CD14-positive monocyte (primary cell): ENCODE measurements at regions not wholly inside any gene's neighbourhood (a gene's known extent, or its start where the extent isn't known, plus 50 kb on each side); places are given as distances from the start of the nearest gene placed in this dataset.

Experiments
- DNase-seq, 3 donors: peaks; one replicate each; pipeline ENCODE4 v3.0.0-alpha.2; 2011 to 2022
- H2AFZ ChIP-seq: 2 replicates; pipeline ENCODE4 v1.6.0; 2012; ENCODE audit warnings: mild to moderate bottlenecking, low read depth, low read length, inconsistent platforms; ENCODE audit not compliant: insufficient read depth, poor library complexity, severe bottlenecking
- H3K27ac ChIP-seq, 2 donors: 1 replicate in 1 of 2; 2 replicates in 1 of 2; pipeline ENCODE4 v1.5.1; 2012 to 2013; ENCODE audit warnings: low read length in 2 of 2, control low read depth in 1 of 2, inconsistent platforms in 1 of 2, low read depth in 1 of 2, mild to moderate bottlenecking in 1 of 2
- H3K27me3 ChIP-seq, 2 donors: one replicate each; pipeline versions ENCODE4 v1.6.0 to v1.6.1; 2011 to 2013; ENCODE audit warnings: low read length in 2 of 2; ENCODE audit not compliant: control insufficient read depth in 2 of 2, insufficient read depth in 2 of 2
- H3K36me3 ChIP-seq, 2 donors: replicated peaks in 1 of 2; 1 replicate in 1 of 2; 2 replicates in 1 of 2; pipeline versions ENCODE4 v1.5.1 to v1.6.1; 2012 to 2013; ENCODE audit warnings: low read length in 2 of 2, control low read depth in 1 of 2, inconsistent platforms in 1 of 2, mild to moderate bottlenecking in 1 of 2; ENCODE audit not compliant: insufficient read depth in 2 of 2, control insufficient read depth in 1 of 2
- H3K4me1 ChIP-seq, 2 donors: 1 replicate in 1 of 2; 2 replicates in 1 of 2; pipeline versions ENCODE4 v1.5.1 to v1.6.1; 2012 to 2013; ENCODE audit warnings: low read length in 2 of 2, control low read depth in 1 of 2, inconsistent platforms in 1 of 2, mild to moderate bottlenecking in 1 of 2, moderate library complexity in 1 of 2; ENCODE audit not compliant: insufficient read depth in 2 of 2, control insufficient read depth in 1 of 2
- H3K4me2 ChIP-seq: replicated peaks from 2 replicates; pipeline ENCODE3; 2012; ENCODE audit warnings: low read length, moderate library complexity, mild to moderate bottlenecking; ENCODE audit not compliant: poor library complexity, severe bottlenecking; ENCODE audit errors: extremely low read depth
- H3K4me3 ChIP-seq, 3 experiments: fragments of 200-600 bp in 1 of 3; sonication (generic) in 1 of 3; replicated peaks in 1 of 3; 1 replicate in 2 of 3; 2 replicates in 1 of 3; pipeline ENCODE4 v1.5.1; 2011 to 2013; ENCODE audit warnings: low read length in 3 of 3, mild to moderate bottlenecking in 3 of 3, control low read depth in 2 of 3, low read depth in 2 of 3, inconsistent platforms in 1 of 3, moderate library complexity in 1 of 3
- H3K79me2 ChIP-seq: 2 replicates; pipeline ENCODE4 v1.6.0; 2012; ENCODE audit warnings: mild to moderate bottlenecking, control low read depth, inconsistent platforms, low read length, moderate library complexity; ENCODE audit not compliant: insufficient read depth
- H3K9ac ChIP-seq: 2 replicates; pipeline ENCODE4 v1.6.0; 2017; ENCODE audit warnings: low read length, mild to moderate bottlenecking; ENCODE audit not compliant: insufficient read depth, poor library complexity, severe bottlenecking
- H3K9me3 ChIP-seq, 2 donors: replicated peaks in 1 of 2; 1 replicate in 1 of 2; 2 replicates in 1 of 2; pipeline versions ENCODE4 v1.5.1 to v1.6.1; 2012 to 2013; ENCODE audit warnings: low read length in 2 of 2, control low read depth in 1 of 2; ENCODE audit not compliant: control insufficient read depth in 1 of 2, insufficient read depth in 1 of 2
- H4K20me1 ChIP-seq: 2 replicates; pipeline ENCODE4 v1.6.0; 2012; ENCODE audit warnings: mild to moderate bottlenecking, low read length, control low read depth, moderate library complexity; ENCODE audit not compliant: insufficient read depth
- H3K27ac Mint-ChIP-seq, 7 donors: one replicate each; pipeline ENCODE4 v1.8.0; 2020; ENCODE audit warnings: mild to moderate bottlenecking in 7 of 7, mixed read lengths in 7 of 7, moderate library complexity in 6 of 7, inconsistent platforms in 2 of 7
- H3K27me3 Mint-ChIP-seq, 3 donors: one replicate each; pipeline ENCODE4 v1.8.0; 2021 to 2022; ENCODE audit warnings: low read depth in 3 of 3, mild to moderate bottlenecking in 3 of 3, mixed read lengths in 3 of 3, moderate library complexity in 3 of 3, inconsistent platforms in 1 of 3
- H3K36me3 Mint-ChIP-seq, 2 donors: one replicate each; pipeline ENCODE4 v1.8.0; 2020; ENCODE audit warnings: mixed read lengths in 2 of 2, inconsistent platforms in 1 of 2, mild to moderate bottlenecking in 1 of 2
- H3K4me1 Mint-ChIP-seq: one replicate; pipeline ENCODE4 v1.8.0; 2020; ENCODE audit warnings: mild to moderate bottlenecking, mixed read lengths
- H3K4me3 Mint-ChIP-seq, 2 donors: one replicate each; pipeline ENCODE4 v1.8.0; 2020; ENCODE audit warnings: mild to moderate bottlenecking in 2 of 2, mixed read lengths in 2 of 2, moderate library complexity in 1 of 2
- H3K9me3 Mint-ChIP-seq, 7 donors: one replicate each; pipeline ENCODE4 v1.8.0; 2020 to 2022; ENCODE audit warnings: mixed read lengths in 7 of 7, mild to moderate bottlenecking in 6 of 7, moderate library complexity in 6 of 7, inconsistent platforms in 2 of 7
- WGBS: methylation state at CpG from one replicate; pipeline ENCODE4 v1.1.5; 2013; ENCODE audit warnings: missing lambda C conversion rate; ENCODE audit not compliant: insufficient coverage; 5-methylcytosine and 5-hydroxymethylcytosine counted together
- intact Hi-C, 2 donors: fragments of 100-400 bp; cut with micrococcal nuclease; formaldehyde crosslinking; loops; one replicate each; pipeline versions ENCODE4 v1.15.0 to v1.15.1; 2023
- TF ChIP-seq, protein P1 (sequence below): fragments of 200-600 bp; IDR thresholded peaks from one replicate; pipeline ENCODE4 v1.8.0; 2022; ENCODE audit warnings: antibody characterized with exemption, mild to moderate bottlenecking

DNA sequence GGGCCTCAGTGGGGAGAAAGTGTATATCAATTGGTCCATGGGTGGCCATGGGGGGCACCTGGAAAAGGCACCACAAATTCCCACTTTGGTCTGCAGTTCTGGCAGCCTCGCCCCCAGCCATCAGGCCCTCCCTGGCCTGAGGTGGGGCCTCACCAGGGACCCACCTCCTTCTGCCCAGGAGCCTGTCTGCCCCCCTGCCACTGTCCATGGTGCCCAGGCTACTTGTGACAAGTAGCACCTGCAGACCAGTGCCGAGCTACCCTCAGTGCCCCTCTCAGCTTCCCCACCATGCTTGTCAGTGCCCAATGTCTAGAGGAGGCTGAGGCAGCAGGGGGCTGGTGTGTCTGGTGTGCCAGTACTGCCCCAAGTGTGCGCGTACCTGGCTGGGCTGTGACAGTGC lies 87.1 kb upstream of the PAXBP1 start:
- no peaks in the 10 kb centered on the region for H3K79me2 ChIP-seq
- no peaks in the 10 kb centered on the region for H3K4me1 ChIP-seq
- H3K4me3 Mint-ChIP-seq: no peak overlapping the region
- no peak overlapping the region for H3K27ac Mint-ChIP-seq
- no peak overlapping the region for H3K4me2 ChIP-seq
- peaks cover 12 to 39% (median 37%) of the 10 kb centered on the region in 7 donors for H3K9me3 Mint-ChIP-seq
- H3K9ac ChIP-seq: no peak overlapping the region
- no peak for DNase-seq
- H3K36me3 Mint-ChIP-seq: no peaks in the 10 kb centered on the region
- H2AFZ ChIP-seq: no peak overlapping the region
- intact Hi-C loops: no loop called here
- H3K4me3 ChIP-seq: no peak overlapping the region
- TF ChIP-seq, protein P1, sequence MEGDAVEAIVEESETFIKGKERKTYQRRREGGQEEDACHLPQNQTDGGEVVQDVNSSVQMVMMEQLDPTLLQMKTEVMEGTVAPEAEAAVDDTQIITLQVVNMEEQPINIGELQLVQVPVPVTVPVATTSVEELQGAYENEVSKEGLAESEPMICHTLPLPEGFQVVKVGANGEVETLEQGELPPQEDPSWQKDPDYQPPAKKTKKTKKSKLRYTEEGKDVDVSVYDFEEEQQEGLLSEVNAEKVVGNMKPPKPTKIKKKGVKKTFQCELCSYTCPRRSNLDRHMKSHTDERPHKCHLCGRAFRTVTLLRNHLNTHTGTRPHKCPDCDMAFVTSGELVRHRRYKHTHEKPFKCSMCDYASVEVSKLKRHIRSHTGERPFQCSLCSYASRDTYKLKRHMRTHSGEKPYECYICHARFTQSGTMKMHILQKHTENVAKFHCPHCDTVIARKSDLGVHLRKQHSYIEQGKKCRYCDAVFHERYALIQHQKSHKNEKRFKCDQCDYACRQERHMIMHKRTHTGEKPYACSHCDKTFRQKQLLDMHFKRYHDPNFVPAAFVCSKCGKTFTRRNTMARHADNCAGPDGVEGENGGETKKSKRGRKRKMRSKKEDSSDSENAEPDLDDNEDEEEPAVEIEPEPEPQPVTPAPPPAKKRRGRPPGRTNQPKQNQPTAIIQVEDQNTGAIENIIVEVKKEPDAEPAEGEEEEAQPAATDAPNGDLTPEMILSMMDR: no peak
- H3K9me3 ChIP-seq: peaks cover 12 to 37% of the 10 kb centered on the region in 2 donors
- H3K27me3 ChIP-seq: peaks cover 0 to 6% of the 10 kb centered on the region in 2 donors
- H3K36me3 ChIP-seq: no peaks in the 10 kb centered on the region
- WGBS: 92% methylated on average over 4 of the region's 4 CpGs
- H4K20me1 ChIP-seq: no peaks in the 10 kb centered on the region
- peaks cover 7 to 15% (median 10%) of the 10 kb centered on the region in 3 donors for H3K27me3 Mint-ChIP-seq
- no peak overlapping the region for H3K27ac ChIP-seq
- H3K4me1 Mint-ChIP-seq: peaks cover 2% of the 10 kb centered on the region

DNA sequence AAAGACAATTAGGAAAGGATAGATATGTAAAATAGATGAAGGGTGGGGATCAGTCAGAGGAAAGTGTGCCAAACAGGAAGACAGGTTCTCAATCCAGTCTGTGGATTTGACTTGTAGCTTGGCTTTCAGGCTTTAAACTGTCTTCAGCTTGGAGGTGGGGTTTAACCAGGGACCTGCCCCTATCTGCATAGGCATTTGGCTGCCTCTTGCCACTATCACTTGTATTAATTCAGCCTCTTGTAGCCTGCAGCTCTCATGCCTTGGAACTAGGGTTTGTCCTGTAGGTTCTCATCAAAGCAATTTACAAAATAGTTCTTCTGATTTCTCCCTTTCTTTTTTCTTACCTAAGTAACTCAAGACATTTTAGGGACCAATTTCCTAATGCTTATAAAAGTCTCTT lies 88.8 kb upstream of the PAXBP1 start:
- no peaks in the 10 kb centered on the region for H3K79me2 ChIP-seq
- no peak for DNase-seq
- Mint-ChIP-seq H3K9me3 (peaks cover 12 to 37% (median 34%) of the 10 kb centered on the region in 7 donors), H3K27me3 (peaks cover 7 to 21% (median 10%) of the 10 kb centered on the region in 3 donors), H3K27ac (no peak overlapping the region), H3K4me3 (no peak overlapping the region), H3K4me1 (peaks cover 2% of the 10 kb centered on the region), H3K36me3 (no peaks in the 10 kb centered on the region)
- H4K20me1 ChIP-seq: no peaks in the 10 kb centered on the region
- no peak overlapping the region for H3K27ac ChIP-seq
- H3K9me3 ChIP-seq: peaks cover 12 to 32% of the 10 kb centered on the region in 2 donors
- H2AFZ ChIP-seq: no peak overlapping the region
- intact Hi-C loops: no loop called here
- H3K4me3 ChIP-seq: no peak overlapping the region
- no peak overlapping the region for H3K9ac ChIP-seq
- H3K36me3 ChIP-seq: no peaks in the 10 kb centered on the region
- H3K27me3 ChIP-seq: peaks cover 0 to 5% of the 10 kb centered on the region in 2 donors
- H3K4me2 ChIP-seq: no peak overlapping the region
- no peaks in the 10 kb centered on the region for H3K4me1 ChIP-seq
- TF ChIP-seq, protein P1: no peak
